ENCODE measurements at regions not wholly inside any gene's neighbourhood (a gene's known extent, or its start where the extent isn't known, plus 50 kb on each side); places are given as distances from the start of the nearest gene placed in this dataset.

- H3K4me3 ChIP-seq: no peak overlapping the region
- DNase-seq: no peak
- no peak overlapping the region for H3K27ac ChIP-seq
- H3K36me3 ChIP-seq: no peaks in the 10 kb centered on the region
- no peaks in the 10 kb centered on the region for H3K27me3 ChIP-seq
- H3K4me1 ChIP-seq: no peaks in the 10 kb centered on the region
- H3K9ac ChIP-seq (ENCODE audit: low read depth in 2 of 2, low read length in 2 of 2): no peak overlapping the region
- intact Hi-C loops (cut with DNase I): no loop called here
- TF ChIP-seq CTCF (IDR thresholded peaks at IDR 0.05): no peak
- no peaks in the 10 kb centered on the region for H3K9me3 ChIP-seq
Measured at GRCh38 chr14:86521031-86521730, 991.2 kb downstream of the FLRT2 start.

DNA sequence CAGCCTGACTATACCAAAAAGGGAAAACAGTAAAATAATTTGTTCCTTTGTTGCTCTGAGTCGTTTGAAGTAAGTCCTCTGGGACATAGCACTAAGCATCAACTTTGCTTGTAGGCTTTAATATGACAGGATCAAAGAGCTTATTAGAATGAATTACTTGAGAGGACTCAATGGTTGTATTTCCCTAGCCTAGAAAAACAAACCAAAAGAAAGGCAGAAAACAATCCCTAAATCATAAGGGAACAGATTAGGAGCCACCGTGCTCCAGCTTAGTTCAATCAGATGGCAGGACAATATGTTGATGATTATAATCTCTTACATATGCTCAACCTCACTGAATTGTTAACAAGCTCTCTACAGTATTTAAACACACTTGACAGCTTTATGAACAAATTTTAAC lies 988.4 kb downstream of the FLRT2 start:
- intact Hi-C loops (cut with DNase I): no loop called here
- Histone ChIP-seq H3K27me3 (no peaks in the 10 kb centered on the region), H3K4me1 (no peaks in the 10 kb centered on the region), H3K9me3 (no peaks in the 10 kb centered on the region), H3K27ac (no peak overlapping the region), H3K4me3 (no peak overlapping the region), H3K36me3 (no peaks in the 10 kb centered on the region), H3K9ac (ENCODE audit: low read depth in 2 of 2, low read length in 2 of 2) (no peak overlapping the region)
- no peak for TF ChIP-seq CTCF (IDR thresholded peaks at IDR 0.05)
- DNase-seq: no peak

DNA sequence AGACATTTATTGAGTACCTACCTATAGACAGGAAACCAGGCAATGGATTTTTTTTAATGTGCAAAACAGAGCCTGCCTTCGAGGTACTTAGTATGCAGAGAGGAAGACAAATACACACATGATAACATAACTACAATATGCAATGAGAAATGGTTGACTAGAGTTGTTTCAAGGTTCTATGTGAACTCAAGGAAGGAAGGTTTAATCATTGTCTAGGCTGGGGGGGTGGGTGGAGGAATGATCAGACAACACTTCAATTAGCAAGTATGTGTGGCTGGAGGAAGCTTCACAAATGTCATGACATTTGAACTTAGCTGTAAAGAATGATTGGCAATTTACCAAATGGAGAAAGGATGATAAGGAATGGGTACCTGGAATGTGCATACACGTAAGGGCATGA lies 985.3 kb downstream of the FLRT2 start:
- H3K9me3 ChIP-seq: no peaks in the 10 kb centered on the region
- H3K36me3 ChIP-seq: no peaks in the 10 kb centered on the region
- H3K9ac ChIP-seq (ENCODE audit: low read depth in 2 of 2, low read length in 2 of 2): no peak overlapping the region
- no peak overlapping the region for H3K27ac ChIP-seq
- TF ChIP-seq CTCF (IDR thresholded peaks at IDR 0.05): no peak
- DNase-seq: no peak
- H3K4me3 ChIP-seq: no peak overlapping the region
- intact Hi-C loops (cut with DNase I): no loop called here
- H3K4me1 ChIP-seq: no peaks in the 10 kb centered on the region
- H3K27me3 ChIP-seq: no peaks in the 10 kb centered on the region

DNA sequence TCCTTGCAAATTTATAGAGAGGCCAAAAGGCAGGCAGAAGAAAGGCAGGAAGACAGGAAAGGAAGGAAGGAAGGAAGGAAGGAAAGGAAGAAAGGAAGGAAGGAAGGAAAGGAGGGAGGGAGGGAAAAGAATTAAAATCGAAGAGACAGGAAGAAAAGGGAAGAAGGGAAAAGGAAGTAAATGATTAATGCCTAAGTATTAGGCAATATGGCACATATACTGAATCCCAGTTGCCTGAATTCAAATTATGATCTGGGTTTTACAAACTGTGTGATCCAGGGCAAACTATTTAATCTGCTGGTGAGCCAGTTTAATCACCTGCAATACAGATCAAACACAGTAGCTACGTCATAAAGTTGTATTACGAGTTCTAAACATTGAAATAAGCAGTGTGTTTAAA lies 983.6 kb downstream of the FLRT2 start:
- H3K4me1 ChIP-seq: no peaks in the 10 kb centered on the region
- H3K4me3 ChIP-seq: no peak overlapping the region
- H3K27ac ChIP-seq: no peak overlapping the region
- no peaks in the 10 kb centered on the region for H3K36me3 ChIP-seq
- no peak for DNase-seq
- H3K9me3 ChIP-seq: no peaks in the 10 kb centered on the region
- H3K9ac ChIP-seq (ENCODE audit: low read depth in 2 of 2, low read length in 2 of 2): no peak overlapping the region
- intact Hi-C loops (cut with DNase I): no loop called here
- H3K27me3 ChIP-seq: no peaks in the 10 kb centered on the region
- TF ChIP-seq CTCF (IDR thresholded peaks at IDR 0.05): no peak

- no peak for TF ChIP-seq CTCF (IDR thresholded peaks at IDR 0.05)
- no peaks in the 10 kb centered on the region for H3K36me3 ChIP-seq
- no peak overlapping the region for H3K9ac ChIP-seq (ENCODE audit: low read depth in 2 of 2, low read length in 2 of 2)
- H3K4me1 ChIP-seq: no peaks in the 10 kb centered on the region
- intact Hi-C loops (cut with DNase I): no loop called here
- no peak overlapping the region for H3K4me3 ChIP-seq
- H3K27me3 ChIP-seq: no peaks in the 10 kb centered on the region
- H3K27ac ChIP-seq: no peak overlapping the region
- H3K9me3 ChIP-seq: no peaks in the 10 kb centered on the region
- DNase-seq: no peak
Measured at GRCh38 chr14:86513056-86513455, 983.1 kb downstream of the FLRT2 start.

Data from colonic mucosa (tissue), 4 donors.